Body of pancreas (tissue), 4 donors: ENCODE measurements at regions not wholly inside any gene's neighbourhood (a gene's known extent, or its start where the extent isn't known, plus 50 kb on each side); places are given as distances from the start of the nearest gene placed in this dataset.

ENCODE experiments used
- POLR2A ChIP-seq, 3 donors: fragments of 450-650 bp; IDR thresholded peaks; one replicate each; pipeline ENCODE4 v1.6.1; 2016; ENCODE audit warnings: antibody characterized with exemption in 3 of 3, mild to moderate bottlenecking in 2 of 3
- TF ChIP-seq, protein P1 (sequence below), 7 experiments: fragments of 450-650 bp in 4 of 7; fragments of 200-600 bp in 3 of 7; sonication (generic) in 3 of 7; IDR thresholded peaks; one replicate each; pipeline ENCODE4 v1.5.1; 2016 to 2019; ENCODE audit warnings: antibody characterized with exemption in 7 of 7

- TF ChIP-seq, protein P1, sequence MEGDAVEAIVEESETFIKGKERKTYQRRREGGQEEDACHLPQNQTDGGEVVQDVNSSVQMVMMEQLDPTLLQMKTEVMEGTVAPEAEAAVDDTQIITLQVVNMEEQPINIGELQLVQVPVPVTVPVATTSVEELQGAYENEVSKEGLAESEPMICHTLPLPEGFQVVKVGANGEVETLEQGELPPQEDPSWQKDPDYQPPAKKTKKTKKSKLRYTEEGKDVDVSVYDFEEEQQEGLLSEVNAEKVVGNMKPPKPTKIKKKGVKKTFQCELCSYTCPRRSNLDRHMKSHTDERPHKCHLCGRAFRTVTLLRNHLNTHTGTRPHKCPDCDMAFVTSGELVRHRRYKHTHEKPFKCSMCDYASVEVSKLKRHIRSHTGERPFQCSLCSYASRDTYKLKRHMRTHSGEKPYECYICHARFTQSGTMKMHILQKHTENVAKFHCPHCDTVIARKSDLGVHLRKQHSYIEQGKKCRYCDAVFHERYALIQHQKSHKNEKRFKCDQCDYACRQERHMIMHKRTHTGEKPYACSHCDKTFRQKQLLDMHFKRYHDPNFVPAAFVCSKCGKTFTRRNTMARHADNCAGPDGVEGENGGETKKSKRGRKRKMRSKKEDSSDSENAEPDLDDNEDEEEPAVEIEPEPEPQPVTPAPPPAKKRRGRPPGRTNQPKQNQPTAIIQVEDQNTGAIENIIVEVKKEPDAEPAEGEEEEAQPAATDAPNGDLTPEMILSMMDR (IDR thresholded peaks at IDR 0.05): no peak
- TF ChIP-seq POLR2A (IDR thresholded peaks at IDR 0.05): no peak
These were observed 102.0 kb upstream of the NFIB start for GRCh38 chr9:14415947-14416346.
